WTC11 (cell line): ENCODE measurements at regions not wholly inside any gene's neighbourhood (a gene's known extent, or its start where the extent isn't known, plus 50 kb on each side); places are given as distances from the start of the nearest gene placed in this dataset.
A peak's percentile ranks its signal among the peaks of the same experiment; 100 is the strongest.

Experiments
- ATAC-seq: fragments of 200-7000 bp; cut with Tn5 transposase; 2 replicates; pipeline ENCODE4 v1.10.0; 2021; ENCODE audit warnings: mild to moderate bottlenecking, moderate library complexity
- CTCF ChIA-PET: fragments of 300-600 bp; sonication (Branson Sonifier 250); formaldehyde crosslinking; loops from one replicate; lab custom pipeline; 2021; ENCODE audit warnings: antibody characterized with exemption; lab: Charles Lee
- POLR2A ChIA-PET: fragments of 350-600 bp; sonication (Branson Sonifier 250); formaldehyde crosslinking; loops from one replicate; lab custom pipeline; 2021; ENCODE audit warnings: antibody characterized with exemption; lab: Charles Lee
- DNase-seq: peaks from one replicate; pipeline ENCODE4 v3.0.0; 2021; ENCODE audit warnings: low spot score
- H3K27ac Mint-ChIP-seq: 2 replicates; pipeline ENCODE4 v1.8.0; 2021; ENCODE audit warnings: mixed read lengths
- H3K27me3 Mint-ChIP-seq: 2 replicates; pipeline ENCODE4 v1.8.0; 2021; ENCODE audit warnings: low read depth, mild to moderate bottlenecking, moderate library complexity, mixed read lengths
- H3K36me3 Mint-ChIP-seq: 2 replicates; pipeline ENCODE4 v1.8.0; 2021; ENCODE audit warnings: mixed read lengths
- H3K4me1 Mint-ChIP-seq: 2 replicates; pipeline ENCODE4 v1.8.0; 2022; ENCODE audit warnings: mixed read lengths
- H3K4me3 Mint-ChIP-seq: 2 replicates; pipeline ENCODE4 v1.8.0; 2021; ENCODE audit warnings: mild to moderate bottlenecking, moderate library complexity, mixed read lengths
- H3K9me3 Mint-ChIP-seq: 2 replicates; pipeline ENCODE4 v1.8.0; 2021; ENCODE audit warnings: mixed read lengths
- AFF4 ChIP-seq: sonication (generic); formaldehyde crosslinking; IDR thresholded peaks from 2 replicates; pipeline ENCODE4 v1.8.1; 2023; ENCODE audit warnings: mild to moderate bottlenecking, missing genetic modification reagents, borderline replicate concordance
- AR ChIP-seq: fragments of 250-450 bp; sonication (Bioruptor Pico); IDR thresholded peaks from 2 replicates; pipeline ENCODE4 v1.9.0; 2021; ENCODE audit warnings: mild to moderate bottlenecking
- CDX4 ChIP-seq: fragments of 250-450 bp; sonication (Bioruptor Pico); IDR thresholded peaks from 2 replicates; pipeline ENCODE4 v1.9.0; 2021; ENCODE audit warnings: moderate library complexity, mild to moderate bottlenecking, inconsistent platforms, borderline replicate concordance
- CREB1 ChIP-seq: sonication (generic); formaldehyde crosslinking; IDR thresholded peaks from 2 replicates; pipeline ENCODE4 v1.8.0; 2023; ENCODE audit warnings: mild to moderate bottlenecking, missing genetic modification reagents
- CREM ChIP-seq: sonication (generic); formaldehyde crosslinking; IDR thresholded peaks from 2 replicates; pipeline ENCODE4 v1.8.1; 2022; ENCODE audit warnings: mild to moderate bottlenecking, missing genetic modification reagents, moderate library complexity
- E2F5 ChIP-seq: sonication (generic); formaldehyde crosslinking; IDR thresholded peaks from 2 replicates; pipeline ENCODE4 v1.8.1; 2022; ENCODE audit warnings: mild to moderate bottlenecking, moderate library complexity, missing genetic modification reagents
- ELF4 ChIP-seq: sonication (generic); formaldehyde crosslinking; IDR thresholded peaks from 2 replicates; pipeline ENCODE4 v1.8.1; 2022; ENCODE audit warnings: low read depth, mild to moderate bottlenecking, moderate library complexity, missing genetic modification reagents
- ETV6 ChIP-seq: sonication (generic); formaldehyde crosslinking; IDR thresholded peaks from 2 replicates; pipeline ENCODE4 v1.8.1; 2022; ENCODE audit warnings: mild to moderate bottlenecking, missing genetic modification reagents
- FOXP4 ChIP-seq: sonication (generic); formaldehyde crosslinking; IDR thresholded peaks from 2 replicates; pipeline ENCODE4 v1.8.0; 2022; ENCODE audit warnings: mild to moderate bottlenecking, missing genetic modification reagents
- GABPB1 ChIP-seq: sonication (generic); formaldehyde crosslinking; IDR thresholded peaks from 2 replicates; pipeline ENCODE4 v1.8.1; 2023; ENCODE audit warnings: mild to moderate bottlenecking, missing genetic modification reagents
- GTF2I ChIP-seq: fragments of 250-450 bp; sonication (Bioruptor Pico); conservative IDR thresholded peaks from 2 replicates; pipeline ENCODE4 v1.4.0; 2021; ENCODE audit warnings: mild to moderate bottlenecking
- HMGA2 ChIP-seq: fragments of 250-450 bp; sonication (Bioruptor Pico); IDR thresholded peaks from 2 replicates; pipeline ENCODE4 v1.4.0; 2021; ENCODE audit warnings: mild to moderate bottlenecking, moderate library complexity
- IRF1 ChIP-seq: sonication (generic); formaldehyde crosslinking; IDR thresholded peaks from 2 replicates; pipeline ENCODE4 v1.8.0; 2023; ENCODE audit warnings: missing genetic modification reagents
- KAT7 ChIP-seq: sonication (generic); formaldehyde crosslinking; IDR thresholded peaks from 2 replicates; pipeline ENCODE4 v1.8.1; 2023; ENCODE audit warnings: missing genetic modification reagents, mild to moderate bottlenecking, borderline replicate concordance
- NR2C2 ChIP-seq: sonication (generic); formaldehyde crosslinking; IDR thresholded peaks from 2 replicates; pipeline ENCODE4 v1.8.0; 2022; ENCODE audit warnings: mild to moderate bottlenecking, missing genetic modification reagents
- SMAD3 ChIP-seq: sonication (generic); formaldehyde crosslinking; IDR thresholded peaks from 2 replicates; pipeline ENCODE4 v1.8.0; 2022; ENCODE audit warnings: missing genetic modification reagents, mild to moderate bottlenecking, borderline replicate concordance
- SOX15 ChIP-seq: fragments of 250-450 bp; sonication (Bioruptor Pico); IDR thresholded peaks from 2 replicates; pipeline ENCODE4 v1.9.0; 2021; ENCODE audit warnings: mild to moderate bottlenecking
- TEAD1 ChIP-seq: sonication (generic); formaldehyde crosslinking; IDR thresholded peaks from 2 replicates; pipeline ENCODE4 v1.8.0; 2022; ENCODE audit warnings: mild to moderate bottlenecking, missing genetic modification reagents
- TP53 ChIP-seq: sonication (generic); formaldehyde crosslinking; IDR thresholded peaks from 2 replicates; pipeline ENCODE4 v1.8.1; 2023; ENCODE audit warnings: mild to moderate bottlenecking, missing genetic modification reagents
- USF1 ChIP-seq: sonication (generic); formaldehyde crosslinking; IDR thresholded peaks from 2 replicates; pipeline ENCODE4 v1.8.0; 2022; ENCODE audit warnings: mild to moderate bottlenecking, missing genetic modification reagents
- ZNF121 ChIP-seq: sonication (generic); formaldehyde crosslinking; IDR thresholded peaks from 2 replicates; pipeline ENCODE4 v1.8.0; 2023; ENCODE audit warnings: missing genetic modification reagents
- ZNF138 ChIP-seq: sonication (generic); formaldehyde crosslinking; conservative IDR thresholded peaks from 2 replicates; pipeline ENCODE4 v1.8.1; 2022; ENCODE audit warnings: mild to moderate bottlenecking, moderate library complexity, missing genetic modification reagents
- ZNF423 ChIP-seq: fragments of 250-450 bp; sonication (Bioruptor Pico); IDR thresholded peaks from 2 replicates; pipeline ENCODE4 v2.1.2; 2022; ENCODE audit warnings: mild to moderate bottlenecking, moderate library complexity
- ZSCAN18 ChIP-seq: fragments of 250-450 bp; sonication (Bioruptor Pico); IDR thresholded peaks from 2 replicates; pipeline ENCODE4 v2.1.2; 2022; ENCODE audit warnings: mild to moderate bottlenecking, moderate library complexity

- Mint-ChIP-seq H3K9me3 (no peaks in the 10 kb centered on the region), H3K4me1 (peaks cover 6% of the 10 kb centered on the region), H3K36me3 (no peaks in the 10 kb centered on the region), H3K27me3 (peaks cover 29% of the 10 kb centered on the region), H3K27ac (no peak overlapping the region), H3K4me3 (no peak overlapping the region)
- DNase-seq, result no peak
- ATAC-seq, result no peak
- POLR2A ChIA-PET, result no interaction called here
- CTCF ChIA-PET, result interaction anchor here (0.6 kb wide), 1 partner anchor 27 kb away, joined by 3 read pairs; no protein-coding TSS in a partner anchor
- TF ChIP-seq TEAD1 (CRISPR knock-in tag) (no peak), CREM (CRISPR knock-in tag) (no peak), ZNF138 (no peak), HMGA2 (CRISPR knock-in tag) (no peak), AR (CRISPR knock-in tag) (no peak), ZNF121 (CRISPR knock-in tag) (no peak), E2F5 (no peak), AFF4 (CRISPR knock-in tag) (no peak), CREB1 (CRISPR knock-in tag) (no peak)
Measured at GRCh38 chr6:54695815-54696214, 150.8 kb upstream of the FAM83B start.

- H3K4me3 Mint-ChIP-seq, result no peak overlapping the region
- H3K4me1 Mint-ChIP-seq, result peaks cover 6% of the 10 kb centered on the region
- no peaks in the 10 kb centered on the region for H3K9me3 Mint-ChIP-seq
- no peak for DNase-seq
- TF ChIP-seq ELF4 (CRISPR knock-in tag) (no peak), ZNF423 (CRISPR knock-in tag) (no peak), ZSCAN18 (CRISPR knock-in tag) (no peak), SMAD3 (CRISPR knock-in tag) (no peak), IRF1 (CRISPR knock-in tag) (no peak), KAT7 (no peak), ETV6 (CRISPR knock-in tag) (no peak), USF1 (CRISPR knock-in tag) (no peak), TP53 (CRISPR knock-in tag) (no peak), GTF2I (CRISPR knock-in tag) (no peak), GABPB1 (CRISPR knock-in tag) (no peak), FOXP4 (CRISPR knock-in tag) (no peak), SOX15 (no peak), CDX4 (no peak), NR2C2 (CRISPR knock-in tag) (no peak)
- TF ChIP-seq, all 79 proteins: peak for 0
- Mint-ChIP-seq H3K27ac (no peak overlapping the region; the same call in 1 of the 2 replicates), H3K27me3 (peaks cover 15% of the 10 kb centered on the region), H3K36me3 (no peaks in the 10 kb centered on the region)
- peak; percentile 43; the same call in 1 of the 2 replicates for ATAC-seq
- POLR2A ChIA-PET, result no interaction called here
- CTCF ChIA-PET, result interaction anchor here (0.7 to 1.0 kb wide), 4 partner anchors 20 to 580 kb away, joined by 3 read pairs; no protein-coding TSS in a partner anchor
Measured at GRCh38 chr6:54697424-54697823, 149.1 kb upstream of the FAM83B start.
